Astrocyte (in vitro differentiated cells and primary cell): ENCODE measurements at regions not wholly inside any gene's neighbourhood (a gene's known extent, or its start where the extent isn't known, plus 50 kb on each side); places are given as distances from the start of the nearest gene placed in this dataset.

Experiments
- DNase-seq: peaks from one replicate; pipeline ENCODE4 v3.0.0-alpha.2; 2010; ENCODE audit warnings: low read depth
- FAIRE-seq: peaks from 2 replicates; lab custom pipeline; 2011; peaks lifted over from hg19 to GRCh38; lab: Jason Lieb, UNC
- H2AFZ ChIP-seq: 2 replicates; pipeline ENCODE4 v1.6.0; 2012; ENCODE audit warnings: low read depth, low read length, inconsistent platforms
- H3K27ac ChIP-seq: 2 replicates; pipeline ENCODE4 v1.5.1; 2011; ENCODE audit warnings: low read depth, low read length, inconsistent platforms
- H3K27me3 ChIP-seq: 2 replicates; pipeline ENCODE4 v1.6.0; 2011; ENCODE audit warnings: low read length, inconsistent platforms; ENCODE audit not compliant: insufficient read depth
- H3K36me3 ChIP-seq: 2 replicates; pipeline ENCODE4 v1.5.1; 2011; ENCODE audit warnings: low read length, inconsistent platforms; ENCODE audit not compliant: insufficient read depth
- H3K4me1 ChIP-seq: 2 replicates; pipeline ENCODE4 v1.5.1; 2011; ENCODE audit warnings: low read length, inconsistent platforms; ENCODE audit not compliant: insufficient read depth
- H3K4me2 ChIP-seq: 2 replicates; pipeline ENCODE4 v1.6.0; 2012; ENCODE audit warnings: low read length, inconsistent platforms
- H3K4me3 ChIP-seq: 2 replicates; pipeline ENCODE4 v1.5.1; 2011; ENCODE audit warnings: low read depth, mild to moderate bottlenecking, low read length, inconsistent platforms; ENCODE audit not compliant: insufficient read depth
- H3K79me2 ChIP-seq: 2 replicates; pipeline ENCODE4 v1.6.0; 2012; ENCODE audit warnings: mild to moderate bottlenecking, low read length, inconsistent platforms; ENCODE audit not compliant: insufficient read depth
- H3K9ac ChIP-seq: 2 replicates; pipeline ENCODE4 v1.6.0; 2012; ENCODE audit warnings: mild to moderate bottlenecking, low read length, inconsistent platforms
- H3K9me3 ChIP-seq: 2 replicates; pipeline ENCODE4 v1.5.1; 2012; ENCODE audit warnings: low read depth, mild to moderate bottlenecking, low read length, inconsistent platforms; ENCODE audit not compliant: insufficient read depth
- H4K20me1 ChIP-seq: 2 replicates; pipeline ENCODE4 v1.6.0; 2012; ENCODE audit warnings: low read length, inconsistent platforms; ENCODE audit not compliant: insufficient read depth
- H3K27ac Mint-ChIP-seq: one replicate; pipeline ENCODE4 v1.8.0; 2021; ENCODE audit warnings: mild to moderate bottlenecking, mixed read lengths; ENCODE audit not compliant: unreplicated experiment
- H3K27me3 Mint-ChIP-seq: one replicate; pipeline ENCODE4 v1.8.0; 2021; ENCODE audit warnings: low read depth, mixed read lengths; ENCODE audit not compliant: unreplicated experiment
- H3K36me3 Mint-ChIP-seq: one replicate; pipeline ENCODE4 v1.8.0; 2021; ENCODE audit warnings: low read depth, mixed read lengths; ENCODE audit not compliant: unreplicated experiment
- H3K4me1 Mint-ChIP-seq: one replicate; pipeline ENCODE4 v1.8.0; 2021; ENCODE audit warnings: low read depth, mixed read lengths; ENCODE audit not compliant: unreplicated experiment
- H3K4me3 Mint-ChIP-seq: one replicate; pipeline ENCODE4 v1.8.0; 2021; ENCODE audit warnings: mild to moderate bottlenecking, moderate library complexity, mixed read lengths; ENCODE audit not compliant: unreplicated experiment
- H3K9me3 Mint-ChIP-seq: one replicate; pipeline ENCODE4 v1.8.0; 2021; ENCODE audit warnings: mild to moderate bottlenecking, mixed read lengths; ENCODE audit not compliant: unreplicated experiment
- EZH2 ChIP-seq: IDR thresholded peaks from 2 replicates; pipeline ENCODE4 v1.6.1; 2012; ENCODE audit warnings: mild to moderate bottlenecking, low read length, inconsistent platforms; ENCODE audit not compliant: insufficient read depth
- TF ChIP-seq, protein P1 (sequence below): IDR thresholded peaks from 2 replicates; pipeline ENCODE4 v1.5.1; 2011; ENCODE audit warnings: low read depth, mild to moderate bottlenecking, inconsistent platforms, low read length, moderate library complexity; ENCODE audit not compliant: insufficient read depth

DNA sequence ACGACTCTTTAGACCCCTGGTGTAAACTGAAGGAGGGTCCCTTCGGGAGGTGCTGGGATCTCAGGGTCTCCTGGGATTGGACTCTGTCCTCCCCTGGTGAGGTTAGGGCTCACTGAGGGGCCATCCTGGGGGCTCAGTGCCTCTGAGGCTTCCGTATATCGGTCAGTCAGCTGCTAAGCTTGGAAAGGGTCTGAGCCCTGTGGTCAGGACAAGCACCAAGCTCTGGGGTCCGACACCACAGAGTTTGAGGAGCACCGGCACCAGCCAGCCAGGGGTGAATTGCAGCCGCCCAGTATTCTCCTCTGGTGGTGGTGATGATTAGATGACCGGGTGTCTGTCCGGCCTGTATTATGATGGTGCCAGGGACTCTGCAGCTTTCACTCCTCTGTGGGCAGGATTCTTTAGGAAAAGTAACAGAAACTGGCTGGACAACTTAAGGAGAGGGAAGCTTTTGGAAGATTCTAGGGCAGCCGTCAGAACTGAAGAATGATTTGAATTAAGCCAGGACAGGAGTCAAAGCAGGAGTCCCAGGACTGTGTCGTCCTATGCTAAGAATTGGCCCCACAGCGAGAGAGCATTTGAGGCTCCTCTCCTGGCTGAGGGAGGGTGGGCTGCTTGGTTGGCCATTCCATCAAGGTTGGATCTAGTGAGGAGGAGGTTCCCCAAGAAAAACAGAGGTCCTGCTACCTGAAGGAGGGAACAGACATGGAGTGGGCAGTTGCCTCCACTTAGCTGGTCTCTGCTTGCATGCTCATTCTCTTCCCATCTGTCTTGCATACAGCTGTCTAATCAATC lies 158.6 kb upstream of the HS6ST1 start:
- no peak overlapping the region for H2AFZ ChIP-seq
- no peaks in the 10 kb centered on the region for H3K79me2 ChIP-seq
- Mint-ChIP-seq H3K4me3 (no peak overlapping the region), H3K9me3 (peaks cover 6% of the 10 kb centered on the region), H3K27ac (no peak overlapping the region), H3K36me3 (no peaks in the 10 kb centered on the region), H3K4me1 (no peaks in the 10 kb centered on the region), H3K27me3 (peaks cover 27% of the 10 kb centered on the region)
- no peak overlapping the region for H3K27ac ChIP-seq
- DNase-seq (no peak), FAIRE-seq (no peak)
- H4K20me1 ChIP-seq, result no peaks in the 10 kb centered on the region
- H3K4me2 ChIP-seq, result no peak overlapping the region
- H3K4me3 ChIP-seq, result no peak overlapping the region
- no peaks in the 10 kb centered on the region for H3K9me3 ChIP-seq
- no peaks in the 10 kb centered on the region for H3K36me3 ChIP-seq
- no peak overlapping the region for H3K9ac ChIP-seq
- H3K27me3 ChIP-seq, result no peaks in the 10 kb centered on the region
- TF ChIP-seq, protein P1, sequence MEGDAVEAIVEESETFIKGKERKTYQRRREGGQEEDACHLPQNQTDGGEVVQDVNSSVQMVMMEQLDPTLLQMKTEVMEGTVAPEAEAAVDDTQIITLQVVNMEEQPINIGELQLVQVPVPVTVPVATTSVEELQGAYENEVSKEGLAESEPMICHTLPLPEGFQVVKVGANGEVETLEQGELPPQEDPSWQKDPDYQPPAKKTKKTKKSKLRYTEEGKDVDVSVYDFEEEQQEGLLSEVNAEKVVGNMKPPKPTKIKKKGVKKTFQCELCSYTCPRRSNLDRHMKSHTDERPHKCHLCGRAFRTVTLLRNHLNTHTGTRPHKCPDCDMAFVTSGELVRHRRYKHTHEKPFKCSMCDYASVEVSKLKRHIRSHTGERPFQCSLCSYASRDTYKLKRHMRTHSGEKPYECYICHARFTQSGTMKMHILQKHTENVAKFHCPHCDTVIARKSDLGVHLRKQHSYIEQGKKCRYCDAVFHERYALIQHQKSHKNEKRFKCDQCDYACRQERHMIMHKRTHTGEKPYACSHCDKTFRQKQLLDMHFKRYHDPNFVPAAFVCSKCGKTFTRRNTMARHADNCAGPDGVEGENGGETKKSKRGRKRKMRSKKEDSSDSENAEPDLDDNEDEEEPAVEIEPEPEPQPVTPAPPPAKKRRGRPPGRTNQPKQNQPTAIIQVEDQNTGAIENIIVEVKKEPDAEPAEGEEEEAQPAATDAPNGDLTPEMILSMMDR, result no peak
- no peak for TF ChIP-seq EZH2
- H3K4me1 ChIP-seq, result no peaks in the 10 kb centered on the region

DNA sequence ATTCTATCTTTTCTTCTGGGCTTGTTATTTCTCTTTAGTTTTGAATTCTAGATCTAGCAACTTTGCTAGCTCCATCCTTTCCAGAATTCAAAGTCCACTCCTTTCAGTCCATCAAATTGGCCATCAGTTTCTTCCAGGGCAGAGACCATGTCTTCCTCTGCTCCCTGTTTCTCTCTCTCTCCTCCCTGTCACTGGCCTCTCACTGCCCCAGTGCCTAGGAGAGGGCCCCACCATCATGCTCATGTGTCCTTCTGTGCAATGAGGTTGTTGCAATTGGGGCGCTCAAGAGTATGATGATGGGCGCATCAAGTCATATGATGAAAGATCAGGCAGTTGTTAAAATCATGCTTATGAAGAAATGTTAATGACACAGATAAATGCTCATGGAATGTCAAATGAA lies 159.2 kb upstream of the HS6ST1 start:
- Histone ChIP-seq H3K4me3 (no peak overlapping the region), H3K27me3 (no peaks in the 10 kb centered on the region), H3K79me2 (no peaks in the 10 kb centered on the region), H2AFZ (no peak overlapping the region), H3K4me2 (no peak overlapping the region), H3K9ac (no peak overlapping the region), H3K4me1 (no peaks in the 10 kb centered on the region), H3K36me3 (no peaks in the 10 kb centered on the region), H4K20me1 (no peaks in the 10 kb centered on the region), H3K9me3 (no peaks in the 10 kb centered on the region), H3K27ac (no peak overlapping the region)
- no peaks in the 10 kb centered on the region for H3K36me3 Mint-ChIP-seq
- DNase-seq (no peak), FAIRE-seq (no peak)
- H3K9me3 Mint-ChIP-seq, result peaks cover 6% of the 10 kb centered on the region
- TF ChIP-seq, protein P1, result no peak
- H3K27ac Mint-ChIP-seq, result no peak overlapping the region
- H3K4me1 Mint-ChIP-seq, result no peaks in the 10 kb centered on the region
- H3K4me3 Mint-ChIP-seq, result no peak overlapping the region
- H3K27me3 Mint-ChIP-seq, result peaks cover 27% of the 10 kb centered on the region
